Psoas muscle (tissue), 7 donors: ENCODE measurements at regions not wholly inside any gene's neighbourhood (a gene's known extent, or its start where the extent isn't known, plus 50 kb on each side); places are given as distances from the start of the nearest gene placed in this dataset.

ENCODE experiments used
- ATAC-seq, 4 donors: fragments of 200-7000 bp; cut with Tn5 transposase; one replicate each; pipeline ENCODE4 v1.9.1; 2020; ENCODE audit warnings: moderate library complexity in 3 of 4, mild to moderate bottlenecking in 2 of 4
- DNase-seq, 2 donors: peaks; one replicate each; pipeline ENCODE4 v3.0.0-alpha.2; 2020
- H3K27ac ChIP-seq: fragments of 200-600 bp; one replicate; pipeline ENCODE4 v1.8.0; 2022
- H3K27me3 ChIP-seq, 3 donors: fragments of 200-600 bp in 1 of 3; one replicate each; pipeline versions ENCODE4 v1.6.1 to v1.8.0; 2013 to 2022; ENCODE audit warnings: low read length in 2 of 3, mild to moderate bottlenecking in 2 of 3, moderate library complexity in 1 of 3; ENCODE audit not compliant: insufficient read depth in 3 of 3
- H3K36me3 ChIP-seq, 2 donors: fragments of 200-600 bp in 1 of 2; one replicate each; pipeline versions ENCODE4 v1.6.1 to v1.8.0; 2013 to 2022; ENCODE audit warnings: low read depth in 1 of 2, mild to moderate bottlenecking in 1 of 2, moderate library complexity in 1 of 2; ENCODE audit not compliant: insufficient read depth in 1 of 2
- H3K4me1 ChIP-seq: fragments of 200-600 bp; one replicate; pipeline ENCODE4 v1.8.0; 2022
- H3K4me3 ChIP-seq: fragments of 200-600 bp; one replicate; pipeline ENCODE4 v1.8.0; 2022; ENCODE audit warnings: mild to moderate bottlenecking
- H3K9me3 ChIP-seq: fragments of 200-600 bp; one replicate; pipeline ENCODE4 v1.8.0; 2022
- CTCF ChIP-seq: fragments of 200-600 bp; IDR thresholded peaks from one replicate; pipeline ENCODE4 v1.8.0; 2022; ENCODE audit warnings: antibody characterized with exemption
- WGBS, 3 donors: extraction: QIAGEN DNeasy Blood & Tissue Kit; methylation state at CpG; one replicate each; pipeline versions ENCODE4 v1.1.6 to v1.1.7; 2013; 5-methylcytosine and 5-hydroxymethylcytosine counted together
- intact Hi-C, 2 donors: fragments of 100-400 bp; cut with DNase I; formaldehyde crosslinking; loops; one replicate each; pipeline versions ENCODE4 v1.11.0 to v1.14.2; 2022
- donor health status: healthy with polysubstance abuse.
- donor health status: DM: no; HTN: no; CAD: no; lungs with moderate emphysema.
- donor health status: Bipolar disorder and iron deficiency.
- donor health status: healthy.
- donor health status: DM: yes; HTN: yes; CAD: no.
- donor health status: DM: no; HTN: no; CAD: no.
- donor health status: DM: yes; HTN: yes; CAD: no.

GRCh38 chr7:33849971-33850559 lies 55.3 kb upstream of the BMPER start:
- no peaks in the 10 kb centered on the region for H3K27me3 ChIP-seq
- H3K27ac ChIP-seq = no peak overlapping the region
- 81 to 91% (median 89%) methylated on average over 3 of the region's 3 CpGs for WGBS, 3 donors
- H3K36me3 ChIP-seq = no peaks in the 10 kb centered on the region
- TF ChIP-seq CTCF = no peak
- no peaks in the 10 kb centered on the region for H3K9me3 ChIP-seq
- no peak overlapping the region for H3K4me3 ChIP-seq
- DNase-seq (no peak), ATAC-seq (no peak)
- H3K4me1 ChIP-seq = peaks cover 5% of the 10 kb centered on the region
- intact Hi-C loops = no loop called here

GRCh38 chr7:33850768-33851167 lies 54.6 kb upstream of the BMPER start:
- no peak for ATAC-seq
- no peak for TF ChIP-seq CTCF
- Histone ChIP-seq H3K4me1 (peaks cover 5% of the 10 kb centered on the region), H3K36me3 (no peaks in the 10 kb centered on the region), H3K27me3 (no peaks in the 10 kb centered on the region), H3K4me3 (no peak overlapping the region), H3K9me3 (no peaks in the 10 kb centered on the region), H3K27ac (no peak overlapping the region)
- intact Hi-C loops = no loop called here
- 42 to 67% (median 51%) methylated on average over 1 of the region's 1 CpG for WGBS, 3 donors
- DNase-seq = no peak

GRCh38 chr7:33852838-33853237 lies 52.5 kb upstream of the BMPER start:
- no peaks in the 10 kb centered on the region for H3K9me3 ChIP-seq
- no peak overlapping the region for H3K4me3 ChIP-seq
- DNase-seq (no peak), ATAC-seq (no peak)
- no peaks in the 10 kb centered on the region for H3K36me3 ChIP-seq
- no peaks in the 10 kb centered on the region for H3K4me1 ChIP-seq
- H3K27me3 ChIP-seq = no peaks in the 10 kb centered on the region
- TF ChIP-seq CTCF = no peak
- no peak overlapping the region for H3K27ac ChIP-seq
- WGBS, 3 donors = 79 to 87% (median 83%) methylated on average over 3 of the region's 3 CpGs
- intact Hi-C loops = no loop called here

- no peaks in the 10 kb centered on the region for H3K36me3 ChIP-seq
- H3K4me1 ChIP-seq = no peaks in the 10 kb centered on the region
- no peak overlapping the region for H3K4me3 ChIP-seq
- ATAC-seq (no peak), DNase-seq (no peak)
- H3K27me3 ChIP-seq = no peaks in the 10 kb centered on the region
- intact Hi-C loops = no loop called here
- no peaks in the 10 kb centered on the region for H3K9me3 ChIP-seq
- H3K27ac ChIP-seq = no peak overlapping the region
- 93 to 96% (median 93%) methylated on average over 5 of the region's 5 CpGs for WGBS, 3 donors
- TF ChIP-seq CTCF = no peak
These were observed 51.8 kb upstream of the BMPER start for GRCh38 chr7:33853361-33854062.

GRCh38 chr7:33854178-33854577 lies 51.2 kb upstream of the BMPER start:
- no peak for TF ChIP-seq CTCF
- WGBS, 3 donors = 88 to 93% (median 90%) methylated on average over 1 of the region's 1 CpG
- Histone ChIP-seq H3K27me3 (no peaks in the 10 kb centered on the region), H3K36me3 (no peaks in the 10 kb centered on the region), H3K9me3 (no peaks in the 10 kb centered on the region), H3K4me3 (no peak overlapping the region), H3K27ac (no peak overlapping the region), H3K4me1 (no peaks in the 10 kb centered on the region)
- ATAC-seq (no peak), DNase-seq (no peak)
- intact Hi-C loops = no loop called here
